HCT116 (cell line): ENCODE measurements at regions not wholly inside any gene's neighbourhood (a gene's known extent, or its start where the extent isn't known, plus 50 kb on each side); places are given as distances from the start of the nearest gene placed in this dataset.

ENCODE experiments used
- ATAC-seq: fragments of 200-7000 bp; cut with Tn5 transposase; 2 replicates; pipeline ENCODE4 v1.9.1; 2020; ENCODE audit warnings: mild to moderate bottlenecking, moderate library complexity
- BruUV-seq: library from RNA; stranded (reverse); fragments of 400-500 nt; replicated peaks from 2 replicates; lab custom pipeline; 2021; lab: Mats Ljungman, UMichigan
- CTCF ChIA-PET: fragments of 300-600 bp; sonication (Branson Sonifier 250); formaldehyde crosslinking; loops from one replicate; lab custom pipeline; 2021; ENCODE audit warnings: antibody characterized with exemption; lab: Charles Lee
- POLR2A ChIA-PET: fragments of 300-600, 350-600 bp; sonication (Branson Sonifier 250); formaldehyde crosslinking; loops from one replicate; lab custom pipeline; 2021; ENCODE audit warnings: antibody characterized with exemption; lab: Charles Lee
- RAD21 ChIA-PET, 2 experiments: fragments of 300-600 bp; sonication (Branson Sonifier 250); formaldehyde crosslinking; loops; one replicate each; lab custom pipeline; 2023; ENCODE audit warnings: low total read pairs in 2 of 2; ENCODE audit not compliant: uncharacterized antibody in 2 of 2, unreplicated experiment in 2 of 2, low non-redundant PET in 1 of 2; lab: Charles Lee
- DNase-seq: peaks from one replicate; pipeline ENCODE4 v3.0.0-alpha.2; 2010; ENCODE audit warnings: low read depth, low spot score
- H2AFZ ChIP-seq: fragments of 200-600 bp; shearing (Covaris generic), sonication (generic); 2 replicates; pipeline ENCODE4 v1.6.1; 2017; ENCODE audit warnings: low read depth, mixed run types, mixed read lengths, antibody characterized with exemption, low read length; ENCODE audit not compliant: poor library complexity, severe bottlenecking
- H3K27ac ChIP-seq: 2 replicates; pipeline ENCODE4 v1.5.1; 2012; ENCODE audit warnings: low read depth, low read length
- H3K27me3 ChIP-seq: fragments of 200-600 bp; sonication (generic); 2 replicates; pipeline ENCODE4 v1.6.1; 2016; ENCODE audit warnings: mixed run types, low read length, mixed read lengths; ENCODE audit not compliant: insufficient read depth
- H3K36me3 ChIP-seq, 2 experiments: fragments of 200-500 bp in 1 of 2; fragments of 200-600 bp in 1 of 2; sonication (Bioruptor generic) in 1 of 2; sonication (generic) in 1 of 2; 2 replicates each; pipeline versions ENCODE4 v1.5.1 to v1.6.1; 2014 to 2016; ENCODE audit warnings: low read length in 2 of 2, inconsistent platforms in 1 of 2, mixed read lengths in 1 of 2, mixed run types in 1 of 2; ENCODE audit not compliant: insufficient read depth in 2 of 2, control insufficient read depth in 1 of 2
- H3K4me1 ChIP-seq, 2 experiments: fragments of 200-600 bp in 1 of 2; sonication (generic) in 1 of 2; 2 replicates each; pipeline versions ENCODE4 v1.5.1 to v1.6.1; 2012 to 2017; ENCODE audit warnings: low read length in 2 of 2, inconsistent platforms in 1 of 2, mild to moderate bottlenecking in 1 of 2, mixed read lengths in 1 of 2, mixed run types in 1 of 2, moderate library complexity in 1 of 2; ENCODE audit not compliant: insufficient read depth in 2 of 2, control insufficient read depth in 1 of 2
- H3K4me2 ChIP-seq: fragments of 200-600 bp; sonication (generic); 2 replicates; pipeline ENCODE4 v1.6.1; 2017; ENCODE audit warnings: mixed run types, low read length, mixed read lengths
- H3K4me3 ChIP-seq, 2 experiments: fragments of 200-600 bp in 1 of 2; sonication (generic) in 1 of 2; replicated peaks in 1 of 2; 2 replicates each; pipeline ENCODE4 v1.5.1; 2011 to 2016; ENCODE audit warnings: low read length in 2 of 2, control low read depth in 1 of 2, low read depth in 1 of 2, mild to moderate bottlenecking in 1 of 2, mixed read lengths in 1 of 2, mixed run types in 1 of 2
- H3K79me2 ChIP-seq: fragments of 200-600 bp; sonication (generic); 2 replicates; pipeline ENCODE4 v1.6.1; 2017; ENCODE audit warnings: mild to moderate bottlenecking, mixed run types, low read length, moderate library complexity, mixed read lengths; ENCODE audit not compliant: insufficient read depth
- H3K9ac ChIP-seq: fragments of 200-600 bp; sonication (generic); 2 replicates; pipeline ENCODE4 v1.6.1; 2016; ENCODE audit warnings: low read length, mixed read lengths
- H3K9me2 ChIP-seq: fragments of 200-600 bp; sonication (generic), shearing (Covaris generic); 2 replicates; pipeline ENCODE4 v1.6.1; 2017; ENCODE audit warnings: mixed run types, mild to moderate bottlenecking, moderate library complexity; ENCODE audit not compliant: insufficient read depth
- H3K9me3 ChIP-seq, 2 experiments: fragments of 200-500 bp in 1 of 2; fragments of 200-600 bp in 1 of 2; sonication (Bioruptor generic) in 1 of 2; sonication (generic) in 1 of 2; 2 replicates each; pipeline ENCODE4 v1.6.1; 2014 to 2017; ENCODE audit warnings: low read length in 2 of 2, mixed read lengths in 2 of 2, inconsistent platforms in 1 of 2, low read depth in 1 of 2, mild to moderate bottlenecking in 1 of 2, mixed run types in 1 of 2, moderate library complexity in 1 of 2; ENCODE audit not compliant: control insufficient read depth in 1 of 2, insufficient read depth in 1 of 2
- H4K20me1 ChIP-seq: fragments of 200-600 bp; sonication (generic), shearing (Covaris generic); 2 replicates; pipeline ENCODE4 v1.6.1; 2017; ENCODE audit warnings: mixed run types, mild to moderate bottlenecking, moderate library complexity; ENCODE audit not compliant: insufficient read depth
- CBX3 ChIP-seq: IDR thresholded peaks from 2 replicates; pipeline ENCODE4 v1.6.1; 2012; ENCODE audit warnings: low read depth
- CEBPB ChIP-seq: IDR thresholded peaks from 2 replicates; pipeline ENCODE4 v1.6.1; 2012; ENCODE audit warnings: low read depth
- EGR1 ChIP-seq: IDR thresholded peaks from 2 replicates; pipeline ENCODE4 v1.6.1; 2012; ENCODE audit warnings: low read depth
- EZH2phosphoT487 ChIP-seq: fragments of 200-600 bp; IDR thresholded peaks from 2 replicates; pipeline ENCODE4 v1.6.1; 2018; ENCODE audit warnings: antibody characterized with exemption, borderline replicate concordance
- JUND ChIP-seq: IDR thresholded peaks from 2 replicates; pipeline ENCODE4 v1.6.1; 2012
- POLR2A ChIP-seq: IDR thresholded peaks from 2 replicates; pipeline ENCODE4 v1.7.0; 2011; ENCODE audit warnings: borderline replicate concordance; ENCODE audit not compliant: insufficient read depth, insufficient read length; ENCODE audit errors: extremely low read depth
- POLR2AphosphoS5 ChIP-seq: IDR thresholded peaks from 2 replicates; pipeline ENCODE4 v1.6.1; 2011; ENCODE audit warnings: mild to moderate bottlenecking, low read depth, low read length, moderate library complexity
- RAD21 ChIP-seq: IDR thresholded peaks from 2 replicates; pipeline ENCODE4 v1.6.1; 2012; ENCODE audit warnings: low read depth, mild to moderate bottlenecking
- SIN3A ChIP-seq: IDR thresholded peaks from 2 replicates; pipeline ENCODE4 v1.6.1; 2012; ENCODE audit warnings: low read depth
- SP1 ChIP-seq: IDR thresholded peaks from 2 replicates; pipeline ENCODE4 v1.6.1; 2012; ENCODE audit warnings: low read depth
- SRF ChIP-seq: IDR thresholded peaks from 2 replicates; pipeline ENCODE4 v1.6.1; 2012; ENCODE audit warnings: low read depth
- TCF7L2 ChIP-seq: IDR thresholded peaks from 2 replicates; pipeline ENCODE4 v1.7.0; 2011; ENCODE audit warnings: borderline replicate concordance, inconsistent platforms; ENCODE audit not compliant: insufficient read depth, insufficient read length; ENCODE audit errors: extremely low read depth
- YY1 ChIP-seq: IDR thresholded peaks from 2 replicates; pipeline ENCODE4 v1.6.1; 2011; ENCODE audit warnings: low read length, low read depth, moderate library complexity, mild to moderate bottlenecking; ENCODE audit not compliant: insufficient replicate concordance; ENCODE audit errors: extremely low read depth
- ZFX ChIP-seq: fragments of 450-650 bp; IDR thresholded peaks from 2 replicates; pipeline ENCODE4 v1.6.1; 2017
- ZNF274 ChIP-seq: fragments of 200-500 bp; sonication (Bioruptor generic); IDR thresholded peaks from 2 replicates; pipeline ENCODE4 v1.6.1; 2014; ENCODE audit warnings: mild to moderate bottlenecking, low read depth, low read length, inconsistent platforms
- intact Hi-C: fragments of 100-400 bp; cut with micrococcal nuclease; formaldehyde crosslinking; loops from 2 replicates; pipeline ENCODE4 v1.10.0; 2022
- TF ChIP-seq, protein P1 (sequence below): IDR thresholded peaks from 2 replicates; pipeline ENCODE4 v1.6.1; 2012
- TF ChIP-seq, protein P2 (sequence below): IDR thresholded peaks from 2 replicates; pipeline ENCODE4 v1.6.1; 2011; ENCODE audit warnings: mild to moderate bottlenecking, low read length, moderate library complexity; ENCODE audit not compliant: insufficient replicate concordance; ENCODE audit errors: extremely low read depth

DNA sequence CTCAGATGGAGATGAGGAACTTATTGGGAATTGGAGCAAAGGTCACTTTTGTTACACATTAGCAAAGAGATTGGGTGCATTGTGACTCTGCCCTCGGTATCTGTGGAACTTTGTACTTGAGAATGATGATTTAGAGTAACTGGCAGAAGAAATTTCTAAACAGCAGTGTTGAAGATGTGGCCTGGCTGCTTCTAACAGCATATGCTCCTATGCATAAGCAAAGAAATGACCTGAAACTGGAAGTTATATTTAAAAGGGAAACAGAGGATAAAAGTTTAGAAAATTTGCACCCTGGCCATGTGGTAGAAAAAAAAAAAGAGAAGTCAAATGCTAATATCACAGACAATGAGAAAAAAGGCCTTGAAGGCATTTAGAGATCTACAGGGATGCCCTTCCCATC, 256.8 kb upstream of the ZC3H15 start:
- RAD21 ChIA-PET: no interaction called here
- intact Hi-C loops: no loop called here
- ATAC-seq (no peak), DNase-seq (no peak)
- POLR2A ChIA-PET: no interaction called here
- H3K9me2 ChIP-seq: no peaks in the 10 kb centered on the region
- no peaks in the 10 kb centered on the region for H3K9me3 ChIP-seq
- H3K4me1 ChIP-seq: no peaks in the 10 kb centered on the region
- no peak overlapping the region for H2AFZ ChIP-seq
- CTCF ChIA-PET: no interaction called here
- no peak overlapping the region for H3K4me2 ChIP-seq
- no peak for TF ChIP-seq SIN3A
- no peak for TF ChIP-seq ZFX
- TF ChIP-seq ZNF274: no peak
- TF ChIP-seq, protein P1, sequence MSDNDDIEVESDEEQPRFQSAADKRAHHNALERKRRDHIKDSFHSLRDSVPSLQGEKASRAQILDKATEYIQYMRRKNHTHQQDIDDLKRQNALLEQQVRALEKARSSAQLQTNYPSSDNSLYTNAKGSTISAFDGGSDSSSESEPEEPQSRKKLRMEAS: no peak
- no peak for TF ChIP-seq EZH2phosphoT487
- no peak for TF ChIP-seq TCF7L2
- TF ChIP-seq EGR1: no peak
- no peak for TF ChIP-seq JUND
- TF ChIP-seq YY1: no peak
- TF ChIP-seq RAD21: no peak
- TF ChIP-seq CEBPB: no peak
- TF ChIP-seq CBX3: no peak
- TF ChIP-seq SRF: no peak
- no peak for TF ChIP-seq SP1
- TF ChIP-seq POLR2A: no peak
- TF ChIP-seq, protein P2, sequence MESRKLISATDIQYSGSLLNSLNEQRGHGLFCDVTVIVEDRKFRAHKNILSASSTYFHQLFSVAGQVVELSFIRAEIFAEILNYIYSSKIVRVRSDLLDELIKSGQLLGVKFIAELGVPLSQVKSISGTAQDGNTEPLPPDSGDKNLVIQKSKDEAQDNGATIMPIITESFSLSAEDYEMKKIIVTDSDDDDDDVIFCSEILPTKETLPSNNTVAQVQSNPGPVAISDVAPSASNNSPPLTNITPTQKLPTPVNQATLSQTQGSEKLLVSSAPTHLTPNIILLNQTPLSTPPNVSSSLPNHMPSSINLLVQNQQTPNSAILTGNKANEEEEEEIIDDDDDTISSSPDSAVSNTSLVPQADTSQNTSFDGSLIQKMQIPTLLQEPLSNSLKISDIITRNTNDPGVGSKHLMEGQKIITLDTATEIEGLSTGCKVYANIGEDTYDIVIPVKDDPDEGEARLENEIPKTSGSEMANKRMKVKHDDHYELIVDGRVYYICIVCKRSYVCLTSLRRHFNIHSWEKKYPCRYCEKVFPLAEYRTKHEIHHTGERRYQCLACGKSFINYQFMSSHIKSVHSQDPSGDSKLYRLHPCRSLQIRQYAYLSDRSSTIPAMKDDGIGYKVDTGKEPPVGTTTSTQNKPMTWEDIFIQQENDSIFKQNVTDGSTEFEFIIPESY: no peak
- no peak for TF ChIP-seq POLR2AphosphoS5
- no TSS peak for BruUV-seq
- no peaks in the 10 kb centered on the region for H3K27me3 ChIP-seq
- H3K36me3 ChIP-seq: no peaks in the 10 kb centered on the region
- H3K4me3 ChIP-seq: no peak overlapping the region
- no peaks in the 10 kb centered on the region for H3K79me2 ChIP-seq
- H4K20me1 ChIP-seq: no peaks in the 10 kb centered on the region
- no peak overlapping the region for H3K27ac ChIP-seq
- no peak overlapping the region for H3K9ac ChIP-seq
